HEK293 (cell line): ENCODE measurements at regions not wholly inside any gene's neighbourhood (a gene's known extent, or its start where the extent isn't known, plus 50 kb on each side); places are given as distances from the start of the nearest gene placed in this dataset.

Experiments
- CTCF ChIA-PET: fragments of 350-600 bp; formaldehyde crosslinking; extraction: SDS; loops from one replicate; lab custom pipeline; 2021; ENCODE audit warnings: antibody characterized with exemption; lab: Yijun Ruan, JAX
- POLR2A ChIA-PET: fragments of 300-600 bp; formaldehyde crosslinking; extraction: SDS; loops from one replicate; lab custom pipeline; 2020; ENCODE audit warnings: antibody characterized with exemption, inconsistent platforms; lab: Yijun Ruan, JAX
- H3K27ac ChIP-seq: fragments of 200-500 bp; sonication (Bioruptor generic); 2 replicates; pipeline ENCODE4 v1.5.1; 2014; ENCODE audit warnings: low read depth, low read length, control low read depth, inconsistent platforms; ENCODE audit errors: extremely low read depth
- H3K36me3 ChIP-seq, 2 experiments: fragments of 200-500 bp in 1 of 2; sonication (Bioruptor generic) in 1 of 2; 1 replicate in 1 of 2; 2 replicates in 1 of 2; pipeline ENCODE4 v1.5.1; 2014 to 2017; ENCODE audit warnings: inconsistent platforms in 2 of 2, low read length in 2 of 2; ENCODE audit not compliant: control insufficient read depth in 2 of 2, insufficient read depth in 1 of 2
- H3K4me1 ChIP-seq: fragments of 200-500 bp; sonication (Bioruptor generic); 2 replicates; pipeline ENCODE4 v1.5.1; 2014; ENCODE audit warnings: mild to moderate bottlenecking, low read length, inconsistent platforms; ENCODE audit not compliant: control insufficient read depth, insufficient read depth
- H3K4me3 ChIP-seq: 2 replicates; pipeline ENCODE4 v1.5.1; 2011; ENCODE audit warnings: low read depth, mild to moderate bottlenecking, control low read depth, low read length, moderate library complexity
- H3K9me3 ChIP-seq: fragments of 200-500 bp; sonication (Bioruptor generic); 2 replicates; pipeline ENCODE4 v1.5.1; 2014; ENCODE audit warnings: low read depth, low read length, inconsistent platforms; ENCODE audit not compliant: control insufficient read depth, insufficient read depth
- BCL11A ChIP-seq: fragments of 450-650 bp; formaldehyde crosslinking; IDR thresholded peaks from 2 replicates; pipeline ENCODE4 v1.5.1; 2016; ENCODE audit warnings: low read depth, missing biosample characterization, missing genetic modification characterization
- HOXC10 ChIP-seq: sonication (generic); formaldehyde crosslinking; IDR thresholded peaks from 2 replicates; pipeline ENCODE4 v1.8.1; 2023; ENCODE audit warnings: mild to moderate bottlenecking, missing genetic modification reagents
- OSR2 ChIP-seq: fragments of 450-650 bp; formaldehyde crosslinking; IDR thresholded peaks from 2 replicates; pipeline ENCODE4 v1.5.1; 2016; ENCODE audit warnings: missing biosample characterization, missing genetic modification characterization
- OVOL3 ChIP-seq: fragments of 450-650 bp; formaldehyde crosslinking; IDR thresholded peaks from 2 replicates; pipeline ENCODE4 v1.5.1; 2016; ENCODE audit warnings: missing biosample characterization, missing genetic modification characterization
- SCRT1 ChIP-seq: fragments of 450-650 bp; formaldehyde crosslinking; IDR thresholded peaks from 2 replicates; pipeline ENCODE4 v1.5.1; 2016; ENCODE audit warnings: missing biosample characterization, missing genetic modification characterization, borderline replicate concordance
- YY1 ChIP-seq: fragments of 450-650 bp; formaldehyde crosslinking; IDR thresholded peaks from 2 replicates; pipeline ENCODE4 v1.5.1; 2018; ENCODE audit warnings: missing biosample characterization, missing genetic modification characterization
- YY2 ChIP-seq: fragments of 450-650 bp; formaldehyde crosslinking; IDR thresholded peaks from 2 replicates; pipeline ENCODE4 v1.5.1; 2016; ENCODE audit warnings: missing biosample characterization, missing genetic modification characterization
- ZNF239 ChIP-seq: fragments of 450-650 bp; formaldehyde crosslinking; IDR thresholded peaks from 2 replicates; pipeline ENCODE4 v1.5.1; 2016; ENCODE audit warnings: missing biosample characterization, missing genetic modification characterization
- ZNF274 ChIP-seq, 2 experiments: fragments of 200-500 bp in 1 of 2; fragments of 450-650 bp in 1 of 2; sonication (Bioruptor generic) in 1 of 2; formaldehyde crosslinking in 1 of 2; IDR thresholded peaks; 2 replicates each; pipeline versions ENCODE4 v1.5.1 to v1.6.1; 2014 to 2016; ENCODE audit warnings: borderline replicate concordance in 1 of 2, inconsistent platforms in 1 of 2, low read length in 1 of 2, missing biosample characterization in 1 of 2, missing genetic modification characterization in 1 of 2
- ZNF514 ChIP-seq: fragments of 450-650 bp; formaldehyde crosslinking; IDR thresholded peaks from 2 replicates; pipeline ENCODE4 v1.5.1; 2016; ENCODE audit warnings: missing biosample characterization, missing genetic modification characterization
- TF ChIP-seq, protein P1 (sequence below): fragments of 450-650 bp; formaldehyde crosslinking; IDR thresholded peaks from 2 replicates; pipeline ENCODE4 v1.5.1; 2016; ENCODE audit warnings: missing biosample characterization, missing genetic modification characterization
- TF ChIP-seq, protein P2 (sequence below): fragments of 450-650 bp; formaldehyde crosslinking; IDR thresholded peaks from 2 replicates; pipeline ENCODE4 v1.5.1; 2016; ENCODE audit warnings: missing biosample characterization, missing genetic modification characterization
- TF ChIP-seq, protein P3 (sequence below): fragments of 450-650 bp; IDR thresholded peaks from 2 replicates; pipeline ENCODE4 v1.5.1; 2018; ENCODE audit warnings: missing biosample characterization, missing genetic modification characterization
- TF ChIP-seq, protein P4 (sequence below): fragments of 450-650 bp; formaldehyde crosslinking; IDR thresholded peaks from 2 replicates; pipeline ENCODE4 v1.5.1; 2016; ENCODE audit warnings: missing biosample characterization, missing genetic modification characterization
- TF ChIP-seq, protein P5 (sequence below): fragments of 450-650 bp; formaldehyde crosslinking; IDR thresholded peaks from 2 replicates; pipeline ENCODE4 v1.5.1; 2016; ENCODE audit warnings: missing biosample characterization, missing genetic modification characterization
- TF ChIP-seq, protein P6 (sequence below): fragments of 450-650 bp; IDR thresholded peaks from 2 replicates; pipeline ENCODE4 v1.5.1; 2018; ENCODE audit warnings: missing biosample characterization, mild to moderate bottlenecking, missing genetic modification characterization
- TF ChIP-seq, protein P7 (sequence below): fragments of 450-650 bp; formaldehyde crosslinking; IDR thresholded peaks from 2 replicates; pipeline ENCODE4 v1.5.1; 2017; ENCODE audit warnings: missing biosample characterization, missing genetic modification characterization

DNA sequence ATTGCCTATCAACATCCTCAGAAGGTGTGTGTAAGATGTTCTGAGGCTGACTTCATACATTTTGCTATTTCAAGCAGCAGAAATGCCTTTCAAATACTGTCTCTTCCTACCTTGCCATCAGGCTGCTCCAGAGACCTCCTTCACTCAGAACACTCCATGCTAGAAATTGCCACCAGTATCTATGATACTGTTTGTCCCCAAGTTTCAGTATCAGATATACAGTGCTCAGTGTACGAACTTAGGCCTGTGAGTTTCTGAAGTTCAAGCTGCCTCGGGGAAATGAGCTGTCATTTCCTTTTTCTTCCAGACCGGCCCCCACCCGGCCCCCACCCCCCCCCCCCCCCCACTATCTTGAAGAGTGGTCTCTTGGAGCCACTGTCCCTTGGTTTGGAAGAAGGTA lies 373.4 kb upstream of the CHRM2 start:
- CTCF ChIA-PET = no interaction called here
- no peaks in the 10 kb centered on the region for H3K4me1 ChIP-seq
- POLR2A ChIA-PET = no interaction called here

More for the DNA sequence above, 373.4 kb upstream of the CHRM2 start:
- Histone ChIP-seq H3K4me3 (no peak overlapping the region), H3K9me3 (no peaks in the 10 kb centered on the region), H3K36me3 (no peaks in the 10 kb centered on the region), H3K27ac (no peak overlapping the region)
- TF ChIP-seq OVOL3 (tag by site-specific recombination) (no peak), ZNF274 (IDR thresholded peaks at IDR 0.05; ENCODE audit: low read length) (no peak), ZNF274 (tag by site-specific recombination; IDR thresholded peaks at IDR 0.05; ENCODE audit: borderline replicate concordance) (no peak), ZNF514 (tag by site-specific recombination) (no peak), YY2 (no peak), SCRT1 (tag by site-specific recombination) (no peak), HOXC10 (CRISPR knock-in tag) (no peak), OSR2 (tag by site-specific recombination) (no peak), BCL11A (tag by site-specific recombination) (no peak), YY1 (tag by site-specific recombination) (no peak), ZNF239 (tag by site-specific recombination) (no peak)
- TF ChIP-seq, protein P1, sequence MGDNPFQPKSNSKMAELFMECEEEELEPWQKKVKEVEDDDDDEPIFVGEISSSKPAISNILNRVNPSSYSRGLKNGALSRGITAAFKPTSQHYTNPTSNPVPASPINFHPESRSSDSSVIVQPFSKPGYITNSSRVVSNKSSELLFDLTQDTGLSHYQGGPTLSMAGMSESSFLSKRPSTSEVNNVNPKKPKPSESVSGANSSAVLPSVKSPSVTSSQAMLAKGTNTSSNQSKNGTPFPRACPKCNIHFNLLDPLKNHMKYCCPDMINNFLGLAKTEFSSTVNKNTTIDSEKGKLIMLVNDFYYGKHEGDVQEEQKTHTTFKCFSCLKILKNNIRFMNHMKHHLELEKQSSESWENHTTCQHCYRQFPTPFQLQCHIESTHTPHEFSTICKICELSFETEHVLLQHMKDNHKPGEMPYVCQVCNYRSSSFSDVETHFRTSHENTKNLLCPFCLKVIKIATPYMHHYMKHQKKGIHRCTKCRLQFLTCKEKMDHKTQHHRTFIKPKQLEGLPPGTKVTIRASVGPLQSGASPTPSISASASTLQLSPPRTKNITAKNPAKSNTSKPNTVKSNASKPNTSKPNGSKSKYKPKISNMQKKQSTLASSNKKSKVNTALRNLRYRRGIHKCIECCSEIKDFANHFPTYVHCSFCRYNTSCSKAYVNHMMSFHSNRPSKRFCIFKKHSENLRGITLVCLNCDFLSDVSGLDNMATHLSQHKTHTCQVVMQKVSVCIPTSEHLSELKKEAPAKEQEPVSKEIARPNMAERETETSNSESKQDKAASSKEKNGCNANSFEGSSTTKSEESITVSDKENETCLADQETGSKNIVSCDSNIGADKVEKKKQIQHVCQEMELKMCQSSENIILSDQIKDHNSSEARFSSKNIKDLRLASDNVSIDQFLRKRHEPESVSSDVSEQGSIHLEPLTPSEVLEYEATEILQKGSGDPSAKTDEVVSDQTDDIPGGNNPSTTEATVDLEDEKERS (tag by site-specific recombination) = no peak
- TF ChIP-seq, protein P2, sequence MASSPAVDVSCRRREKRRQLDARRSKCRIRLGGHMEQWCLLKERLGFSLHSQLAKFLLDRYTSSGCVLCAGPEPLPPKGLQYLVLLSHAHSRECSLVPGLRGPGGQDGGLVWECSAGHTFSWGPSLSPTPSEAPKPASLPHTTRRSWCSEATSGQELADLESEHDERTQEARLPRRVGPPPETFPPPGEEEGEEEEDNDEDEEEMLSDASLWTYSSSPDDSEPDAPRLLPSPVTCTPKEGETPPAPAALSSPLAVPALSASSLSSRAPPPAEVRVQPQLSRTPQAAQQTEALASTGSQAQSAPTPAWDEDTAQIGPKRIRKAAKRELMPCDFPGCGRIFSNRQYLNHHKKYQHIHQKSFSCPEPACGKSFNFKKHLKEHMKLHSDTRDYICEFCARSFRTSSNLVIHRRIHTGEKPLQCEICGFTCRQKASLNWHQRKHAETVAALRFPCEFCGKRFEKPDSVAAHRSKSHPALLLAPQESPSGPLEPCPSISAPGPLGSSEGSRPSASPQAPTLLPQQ (tag by site-specific recombination) = no peak
- TF ChIP-seq, protein P3, sequence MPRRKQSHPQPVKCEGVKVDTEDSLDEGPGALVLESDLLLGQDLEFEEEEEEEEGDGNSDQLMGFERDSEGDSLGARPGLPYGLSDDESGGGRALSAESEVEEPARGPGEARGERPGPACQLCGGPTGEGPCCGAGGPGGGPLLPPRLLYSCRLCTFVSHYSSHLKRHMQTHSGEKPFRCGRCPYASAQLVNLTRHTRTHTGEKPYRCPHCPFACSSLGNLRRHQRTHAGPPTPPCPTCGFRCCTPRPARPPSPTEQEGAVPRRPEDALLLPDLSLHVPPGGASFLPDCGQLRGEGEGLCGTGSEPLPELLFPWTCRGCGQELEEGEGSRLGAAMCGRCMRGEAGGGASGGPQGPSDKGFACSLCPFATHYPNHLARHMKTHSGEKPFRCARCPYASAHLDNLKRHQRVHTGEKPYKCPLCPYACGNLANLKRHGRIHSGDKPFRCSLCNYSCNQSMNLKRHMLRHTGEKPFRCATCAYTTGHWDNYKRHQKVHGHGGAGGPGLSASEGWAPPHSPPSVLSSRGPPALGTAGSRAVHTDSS (tag by site-specific recombination) = no peak
- TF ChIP-seq, protein P4, sequence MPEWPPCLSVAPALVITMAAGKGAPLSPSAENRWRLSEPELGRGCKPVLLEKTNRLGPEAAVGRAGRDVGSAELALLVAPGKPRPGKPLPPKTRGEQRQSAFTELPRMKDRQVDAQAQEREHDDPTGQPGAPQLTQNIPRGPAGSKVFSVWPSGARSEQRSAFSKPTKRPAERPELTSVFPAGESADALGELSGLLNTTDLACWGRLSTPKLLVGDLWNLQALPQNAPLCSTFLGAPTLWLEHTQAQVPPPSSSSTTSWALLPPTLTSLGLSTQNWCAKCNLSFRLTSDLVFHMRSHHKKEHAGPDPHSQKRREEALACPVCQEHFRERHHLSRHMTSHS (tag by site-specific recombination) = no peak
- TF ChIP-seq, protein P5, sequence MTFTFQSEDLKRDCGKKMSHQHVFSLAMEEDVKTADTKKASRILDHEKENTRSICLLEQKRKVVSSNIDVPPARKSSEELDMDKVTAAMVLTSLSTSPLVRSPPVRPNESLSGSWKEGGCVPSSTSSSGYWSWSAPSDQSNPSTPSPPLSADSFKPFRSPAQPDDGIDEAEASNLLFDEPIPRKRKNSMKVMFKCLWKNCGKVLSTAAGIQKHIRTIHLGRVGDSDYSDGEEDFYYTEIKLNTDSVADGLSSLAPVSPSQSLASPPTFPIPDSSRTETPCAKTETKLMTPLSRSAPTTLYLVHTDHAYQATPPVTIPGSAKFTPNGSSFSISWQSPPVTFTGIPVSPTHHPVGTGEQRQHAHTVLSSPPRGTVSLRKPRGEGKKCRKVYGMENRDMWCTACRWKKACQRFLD (tag by site-specific recombination) = no peak
- TF ChIP-seq, protein P6, sequence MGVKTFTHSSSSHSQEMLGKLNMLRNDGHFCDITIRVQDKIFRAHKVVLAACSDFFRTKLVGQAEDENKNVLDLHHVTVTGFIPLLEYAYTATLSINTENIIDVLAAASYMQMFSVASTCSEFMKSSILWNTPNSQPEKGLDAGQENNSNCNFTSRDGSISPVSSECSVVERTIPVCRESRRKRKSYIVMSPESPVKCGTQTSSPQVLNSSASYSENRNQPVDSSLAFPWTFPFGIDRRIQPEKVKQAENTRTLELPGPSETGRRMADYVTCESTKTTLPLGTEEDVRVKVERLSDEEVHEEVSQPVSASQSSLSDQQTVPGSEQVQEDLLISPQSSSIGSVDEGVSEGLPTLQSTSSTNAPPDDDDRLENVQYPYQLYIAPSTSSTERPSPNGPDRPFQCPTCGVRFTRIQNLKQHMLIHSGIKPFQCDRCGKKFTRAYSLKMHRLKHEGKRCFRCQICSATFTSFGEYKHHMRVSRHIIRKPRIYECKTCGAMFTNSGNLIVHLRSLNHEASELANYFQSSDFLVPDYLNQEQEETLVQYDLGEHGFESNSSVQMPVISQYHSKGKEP = no peak
- TF ChIP-seq, protein P7, sequence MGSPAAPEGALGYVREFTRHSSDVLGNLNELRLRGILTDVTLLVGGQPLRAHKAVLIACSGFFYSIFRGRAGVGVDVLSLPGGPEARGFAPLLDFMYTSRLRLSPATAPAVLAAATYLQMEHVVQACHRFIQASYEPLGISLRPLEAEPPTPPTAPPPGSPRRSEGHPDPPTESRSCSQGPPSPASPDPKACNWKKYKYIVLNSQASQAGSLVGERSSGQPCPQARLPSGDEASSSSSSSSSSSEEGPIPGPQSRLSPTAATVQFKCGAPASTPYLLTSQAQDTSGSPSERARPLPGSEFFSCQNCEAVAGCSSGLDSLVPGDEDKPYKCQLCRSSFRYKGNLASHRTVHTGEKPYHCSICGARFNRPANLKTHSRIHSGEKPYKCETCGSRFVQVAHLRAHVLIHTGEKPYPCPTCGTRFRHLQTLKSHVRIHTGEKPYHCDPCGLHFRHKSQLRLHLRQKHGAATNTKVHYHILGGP (tag by site-specific recombination) = no peak
